ENCODE measurements at regions not wholly inside any gene's neighbourhood (a gene's known extent, or its start where the extent isn't known, plus 50 kb on each side); places are given as distances from the start of the nearest gene placed in this dataset.
A peak's percentile ranks its signal among the peaks of the same experiment; 100 is the strongest.
"Not testable (repeated sequence)": the region's sequence is repeated elsewhere in the genome, so short reads cannot be mapped to it uniquely, and the experiment has no call there.

DNA sequence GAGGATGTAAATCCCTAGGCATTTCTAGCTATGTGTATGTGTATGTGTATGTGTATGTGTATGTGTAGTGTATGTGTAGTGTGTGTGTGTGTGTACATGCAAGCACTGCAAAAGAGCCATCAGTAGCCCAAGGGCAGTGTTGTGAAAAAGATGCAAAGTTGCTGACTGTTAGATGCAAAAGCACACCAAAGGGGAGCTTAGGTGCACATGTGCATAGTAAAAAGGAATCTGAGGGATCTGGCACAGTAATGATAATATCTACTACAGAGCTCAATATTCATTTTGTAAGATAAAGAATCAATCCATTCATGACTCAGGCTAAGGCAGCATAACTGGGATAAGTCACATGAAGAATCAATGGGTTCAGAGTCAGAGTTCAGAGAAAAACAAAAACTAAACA lies 80.2 kb downstream of the TMEM47 start:
- no peak for DNase-seq

DNA sequence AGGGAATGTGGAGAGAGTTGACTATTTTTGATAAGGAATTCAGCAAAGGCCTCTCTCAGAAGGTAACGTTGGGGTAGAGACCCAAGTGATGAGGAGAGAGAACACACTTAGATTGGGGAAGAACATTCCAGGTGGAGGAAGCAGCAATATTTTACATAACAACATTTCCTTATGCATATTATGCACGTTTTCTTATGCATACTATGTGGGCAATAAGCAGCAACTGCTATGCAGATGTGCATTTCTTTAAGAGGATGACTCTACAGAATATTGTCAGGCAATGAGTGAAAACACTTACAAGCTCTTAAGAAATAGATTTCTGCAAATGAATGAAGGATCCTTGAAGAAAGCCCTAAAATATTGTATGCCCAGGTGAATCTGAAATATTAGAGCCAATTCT lies 91.1 kb downstream of the TMEM47 start:
- DNase-seq, result no peak

DNA sequence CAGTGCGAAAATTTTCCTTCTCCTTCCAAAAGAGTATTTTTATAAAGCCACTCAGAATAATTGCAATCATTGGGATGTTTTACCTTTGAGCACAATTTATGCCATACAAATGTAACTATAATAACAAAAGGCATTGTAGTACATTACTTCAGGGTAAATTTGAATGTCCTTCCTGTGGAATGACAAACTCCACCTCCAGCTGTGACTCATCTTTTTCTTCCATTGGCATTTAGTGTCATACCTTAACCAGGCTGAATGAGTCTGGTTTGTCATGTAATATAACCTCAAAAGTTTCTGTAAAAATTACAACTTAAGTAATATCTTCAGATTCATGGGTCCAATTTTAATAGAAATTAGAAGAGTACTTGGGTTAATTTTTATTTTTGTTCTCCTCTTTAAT lies 93.3 kb downstream of the TMEM47 start:
- no peak for DNase-seq

DNA sequence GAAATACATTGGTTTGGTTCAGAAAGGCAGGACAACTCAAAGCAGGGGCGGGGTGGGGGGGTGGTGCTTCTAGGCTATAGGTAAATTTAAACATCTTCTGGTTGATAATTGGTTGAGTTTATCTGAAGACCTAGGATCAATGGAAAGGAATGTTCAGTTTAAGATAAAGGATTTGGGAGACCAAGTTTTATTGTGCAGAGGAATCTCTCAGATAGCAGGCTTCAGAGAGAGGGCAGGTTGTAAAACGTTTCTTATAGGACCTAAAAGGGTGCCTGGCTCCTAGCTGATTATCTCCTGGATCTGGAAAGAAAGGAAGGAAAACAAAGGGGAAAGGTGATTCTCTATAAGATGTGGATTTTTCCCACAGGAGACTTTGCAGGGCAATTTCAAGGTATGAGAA lies 94.0 kb downstream of the TMEM47 start:
- DNase-seq, result no peak

DNA sequence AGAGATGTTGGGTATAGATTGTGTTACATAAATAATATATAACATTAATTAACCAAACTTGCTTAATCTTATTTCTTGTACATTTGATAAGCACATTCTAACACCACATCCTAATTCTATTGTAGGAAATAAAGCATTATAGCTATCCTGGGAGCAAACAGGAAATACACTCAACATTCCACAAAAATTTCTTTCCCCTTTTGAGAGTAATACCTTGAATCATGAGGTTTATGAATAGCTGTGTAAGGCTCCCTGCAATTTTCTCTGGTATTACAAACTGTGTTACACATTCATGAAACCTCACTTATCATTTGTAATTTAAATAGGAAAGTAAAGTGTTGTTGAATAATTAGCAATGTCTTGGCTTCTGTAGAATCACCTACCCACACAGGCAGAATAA lies 95.1 kb downstream of the TMEM47 start:
- no peak for DNase-seq

DNA sequence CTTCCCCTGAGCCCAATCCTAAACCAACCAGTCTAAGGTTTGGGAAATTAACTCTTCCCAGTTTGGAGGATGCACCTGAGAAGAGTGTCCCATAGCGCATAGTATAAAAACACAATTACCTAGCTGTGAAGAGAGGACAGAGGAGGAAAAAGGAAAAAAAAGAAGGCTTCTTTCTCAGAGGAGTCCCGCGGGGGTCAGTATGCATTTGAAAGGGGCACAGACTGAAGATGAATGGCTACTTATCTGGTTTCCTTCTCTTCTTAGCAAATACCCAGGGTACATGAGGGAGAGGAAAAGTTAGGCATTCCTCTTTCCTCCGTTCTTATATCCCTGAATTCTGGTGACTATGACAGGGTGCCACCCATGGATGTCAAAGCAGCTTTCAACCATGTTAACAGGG lies 96.9 kb downstream of the TMEM47 start:
- DNase-seq, result no peak

DNA sequence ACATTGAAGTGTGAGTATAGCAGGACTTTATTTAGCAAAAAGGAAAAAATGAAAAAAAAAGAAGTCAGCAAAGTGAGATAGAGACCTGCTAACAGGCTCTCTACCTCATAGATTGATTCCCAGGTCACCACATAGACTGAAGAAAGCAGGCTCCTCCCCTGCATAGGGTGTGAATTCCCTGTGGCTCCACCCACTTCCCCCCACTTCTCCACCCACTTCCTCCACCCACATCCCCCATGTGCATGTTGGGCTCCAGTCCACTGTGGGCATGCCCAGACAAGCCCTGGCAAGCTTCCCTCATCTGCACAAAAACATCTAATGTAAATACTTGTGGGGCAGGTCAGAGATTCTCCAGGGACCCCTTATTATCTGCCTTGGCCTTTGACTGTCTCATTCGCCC lies 97.8 kb downstream of the TMEM47 start:
- peak; percentile 21 for DNase-seq

DNA sequence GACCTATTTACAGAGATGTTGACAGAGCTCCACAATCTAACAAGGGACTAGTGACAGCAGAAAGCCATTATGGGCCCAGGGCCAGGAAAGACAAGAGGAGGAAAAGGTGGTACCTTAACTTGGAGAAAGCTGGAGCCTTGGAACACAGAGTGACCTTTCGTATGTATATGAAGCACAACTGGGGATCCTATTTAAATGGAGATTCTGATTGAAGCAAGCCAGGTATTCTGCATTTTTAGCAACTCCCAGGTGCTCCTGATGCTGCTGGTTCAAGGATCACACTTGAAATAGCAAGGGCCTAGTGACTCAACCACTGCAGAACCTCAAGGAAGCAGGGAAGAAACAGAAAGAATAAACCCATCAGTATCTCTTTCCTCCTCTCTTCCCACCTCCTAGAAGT lies 99.4 kb downstream of the TMEM47 start:
- DNase-seq, result no peak

DNA sequence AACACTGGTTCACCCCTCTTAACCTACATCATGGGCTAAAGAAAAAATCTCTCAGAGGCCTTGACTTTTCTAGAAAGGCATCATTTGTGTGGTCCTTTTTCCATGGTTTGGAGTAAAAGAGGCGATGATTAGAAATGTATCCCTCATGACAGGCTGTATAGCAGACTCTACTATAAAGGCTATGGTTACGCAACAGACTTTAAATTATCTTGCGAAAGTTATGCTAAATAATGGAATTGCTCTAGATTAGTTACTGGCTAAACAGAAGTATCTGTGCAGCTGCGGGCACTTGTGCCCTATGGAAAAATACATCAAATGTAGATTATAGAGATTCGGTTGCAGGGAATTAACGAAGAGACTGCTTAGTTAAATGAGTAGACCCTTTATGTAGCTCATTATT lies 101.6 kb downstream of the TMEM47 start:
- no peak for DNase-seq

DNA sequence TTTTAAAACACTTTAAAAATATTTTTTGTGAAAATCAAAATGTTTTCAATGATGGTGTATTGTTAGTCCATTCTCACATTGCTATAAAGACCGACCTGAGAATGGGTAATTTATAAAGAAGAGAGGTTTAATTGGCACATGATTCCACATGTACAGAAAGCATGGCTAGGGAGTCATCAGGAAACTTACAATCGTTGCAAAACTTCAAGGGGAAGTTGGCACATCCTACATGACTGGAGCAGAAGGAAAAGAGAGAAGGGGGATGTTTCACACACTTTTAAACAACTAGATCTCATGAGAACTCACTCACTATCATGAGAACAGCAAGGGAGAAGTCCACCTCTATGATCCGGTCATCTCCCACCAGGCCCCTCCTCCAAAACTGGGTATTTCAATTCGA lies 110.7 kb downstream of the TMEM47 start:
- DNase-seq, result no peak

DNA sequence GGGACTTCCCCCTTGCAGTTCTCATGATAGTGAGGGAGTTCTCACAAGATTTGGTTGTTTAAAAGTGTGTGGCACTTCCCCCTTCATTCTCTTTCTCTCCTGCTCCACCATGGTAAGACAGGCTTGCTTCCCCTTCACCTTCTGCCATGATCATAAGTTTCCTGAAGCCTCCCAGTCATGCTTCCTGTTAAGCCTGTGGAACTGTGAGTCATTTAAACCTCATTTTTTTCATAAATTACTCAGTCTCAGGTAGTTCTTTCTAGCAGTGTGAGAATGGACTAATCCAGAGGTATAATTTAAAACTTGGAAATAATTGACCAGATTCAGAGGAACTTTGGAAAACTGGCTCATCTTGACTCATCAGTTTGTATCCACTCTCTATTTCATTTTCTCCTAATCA lies 129.0 kb downstream of the TMEM47 start:
- peak; percentile 0 for DNase-seq

DNA sequence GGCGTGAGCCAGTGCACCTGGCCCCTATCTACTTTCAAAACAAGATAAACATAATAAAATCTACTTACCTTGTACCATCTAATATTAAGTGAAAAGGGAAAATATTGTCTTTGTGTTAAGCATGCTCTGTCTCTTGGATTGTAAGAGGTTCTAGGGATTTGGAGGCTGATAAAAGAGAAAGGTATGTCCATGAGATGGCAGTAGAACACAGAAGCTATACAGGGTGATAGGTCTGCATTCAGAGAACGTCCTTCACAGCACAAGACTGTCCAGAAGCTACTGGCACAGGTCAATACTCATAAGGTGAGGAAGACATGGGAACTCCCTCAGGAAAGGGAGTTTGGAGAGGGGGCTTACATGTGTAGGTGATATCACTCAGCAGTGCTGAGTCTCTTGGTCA lies 135.5 kb downstream of the TMEM47 start:
- DNase-seq, result no peak

DNA sequence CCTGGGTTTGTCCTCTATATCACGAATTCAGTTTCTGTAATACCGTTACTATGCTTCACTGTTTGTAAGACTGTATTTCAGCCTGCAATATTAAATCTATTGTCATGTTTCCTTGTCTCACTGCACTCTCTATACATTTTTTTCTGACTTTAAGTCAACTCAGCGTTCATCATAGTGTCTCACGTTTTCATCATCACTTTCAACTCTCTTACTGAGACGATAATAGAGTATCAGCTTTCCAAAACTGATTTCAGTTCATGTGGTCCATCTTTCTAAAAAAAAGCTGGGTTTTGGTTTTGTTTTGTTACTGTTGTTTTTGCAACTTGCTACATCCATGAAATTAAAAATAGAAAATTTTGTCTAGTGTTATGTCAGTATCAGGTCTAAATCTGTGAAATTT lies 147.7 kb downstream of the TMEM47 start:
- no peak for DNase-seq

DNA sequence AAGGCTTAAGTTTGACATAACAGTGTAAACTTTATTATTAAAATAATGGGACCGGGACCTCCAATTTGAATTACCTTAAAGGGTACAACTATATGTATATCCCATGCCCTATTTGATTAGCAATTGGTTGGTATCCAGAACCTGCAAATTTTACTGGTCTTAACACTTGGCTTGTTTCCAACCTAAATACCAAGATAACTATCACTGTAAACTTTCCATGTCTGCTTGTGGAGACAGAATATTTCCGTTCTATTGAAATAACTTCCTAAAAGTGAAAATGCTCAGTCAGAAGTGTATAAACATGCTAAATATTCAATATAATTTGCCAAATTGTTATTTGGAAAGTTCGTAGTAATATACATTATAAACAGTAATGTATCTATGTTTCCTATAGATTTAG lies 154.0 kb downstream of the TMEM47 start:
- DNase-seq, result no peak

DNA sequence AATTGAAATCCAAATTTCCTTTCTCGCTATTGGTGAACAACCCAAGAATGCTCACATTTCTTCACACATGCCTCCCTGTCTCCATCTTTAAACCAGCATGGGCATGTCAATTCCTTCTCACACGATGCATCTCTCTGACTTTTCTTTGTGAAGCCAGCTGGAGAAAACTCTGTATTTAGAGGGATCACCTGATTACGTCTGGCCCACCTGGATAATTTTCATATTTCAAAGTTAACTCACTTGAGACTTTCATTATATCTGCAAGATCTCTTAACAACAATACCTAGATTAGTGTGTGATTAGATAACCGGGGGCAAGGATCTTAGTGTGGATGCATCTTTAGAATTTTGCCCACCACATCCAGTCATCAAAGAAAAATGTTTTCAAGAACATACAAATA lies 164.0 kb downstream of the TMEM47 start:
- no peak for DNase-seq

DNA sequence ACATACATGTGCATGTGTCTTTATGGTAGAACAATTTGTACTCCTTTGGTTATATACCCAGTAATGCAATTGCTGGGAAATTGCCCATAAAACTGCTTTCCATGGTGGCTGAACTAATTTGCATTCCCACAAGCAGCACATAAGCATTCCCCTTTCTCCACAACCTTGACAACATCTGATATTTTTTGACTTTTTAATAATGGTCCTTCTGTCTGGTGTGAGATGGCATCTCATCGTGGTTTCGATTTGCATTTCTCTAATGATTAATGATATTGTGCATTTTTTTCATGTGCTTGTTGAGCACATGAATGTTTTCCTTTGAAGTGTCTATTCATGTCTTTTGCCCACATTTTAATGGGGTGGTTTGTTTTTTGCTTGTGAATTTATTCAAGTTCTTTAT lies 166.0 kb downstream of the TMEM47 start:
- DNase-seq, result no peak

DNA sequence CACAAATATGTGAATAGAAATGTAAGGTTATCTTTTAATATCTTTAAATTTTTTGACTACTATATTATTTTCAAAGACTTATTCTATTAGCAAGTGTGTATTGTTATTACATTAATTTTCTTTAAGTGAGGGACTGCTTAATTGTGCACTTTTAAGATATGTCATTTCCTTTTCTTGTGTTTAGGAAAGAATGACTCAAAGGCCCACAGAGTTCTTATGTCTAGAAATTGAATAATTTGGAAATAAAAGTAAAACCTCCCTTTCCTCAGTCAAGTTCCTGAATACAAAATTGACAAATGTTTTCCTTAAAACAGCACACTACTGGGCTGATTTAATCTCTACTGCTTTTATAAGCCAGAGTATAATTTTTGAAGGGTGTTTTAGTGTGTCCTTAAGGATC lies 169.7 kb downstream of the TMEM47 start:
- no peak for DNase-seq

DNA sequence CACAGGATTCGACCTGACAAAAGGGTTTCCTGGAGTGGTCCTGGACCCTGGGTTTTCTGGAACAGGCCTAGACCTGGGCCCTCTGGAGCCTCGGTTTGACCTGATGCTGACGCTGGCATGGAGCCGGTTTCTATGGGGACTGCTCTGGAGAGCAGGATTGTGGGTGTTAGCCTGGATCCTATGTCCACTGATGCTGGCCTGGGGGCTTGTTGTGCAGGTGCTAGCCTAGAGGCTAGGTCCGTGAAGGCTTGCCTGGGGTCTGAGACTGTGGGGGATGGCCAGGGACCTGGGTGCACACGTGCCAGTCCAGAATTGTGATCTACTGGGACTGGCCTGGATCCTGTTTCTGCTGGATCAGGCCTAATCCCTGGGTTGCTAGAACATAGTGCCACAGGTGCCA lies 173.1 kb downstream of the TMEM47 start:
- DNase-seq, result no peak

DNA sequence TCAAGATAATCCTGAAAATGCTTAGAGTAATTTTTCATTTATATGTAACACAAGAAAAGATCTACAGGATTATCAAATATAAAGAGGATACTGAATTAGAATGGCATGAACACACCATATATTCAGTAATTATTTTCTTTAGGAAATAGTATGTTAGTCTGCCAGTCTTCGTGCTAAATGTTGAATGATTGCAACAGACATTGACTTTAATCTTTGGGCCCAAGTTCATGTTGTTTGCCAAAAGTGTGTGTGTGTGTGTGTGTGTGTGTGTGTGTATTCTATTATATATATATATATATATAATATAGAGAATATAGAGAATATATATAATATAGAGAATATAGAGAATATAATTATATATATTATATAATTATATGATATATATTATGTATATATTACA lies 186.6 kb downstream of the TMEM47 start:
- no peak for DNase-seq

DNA sequence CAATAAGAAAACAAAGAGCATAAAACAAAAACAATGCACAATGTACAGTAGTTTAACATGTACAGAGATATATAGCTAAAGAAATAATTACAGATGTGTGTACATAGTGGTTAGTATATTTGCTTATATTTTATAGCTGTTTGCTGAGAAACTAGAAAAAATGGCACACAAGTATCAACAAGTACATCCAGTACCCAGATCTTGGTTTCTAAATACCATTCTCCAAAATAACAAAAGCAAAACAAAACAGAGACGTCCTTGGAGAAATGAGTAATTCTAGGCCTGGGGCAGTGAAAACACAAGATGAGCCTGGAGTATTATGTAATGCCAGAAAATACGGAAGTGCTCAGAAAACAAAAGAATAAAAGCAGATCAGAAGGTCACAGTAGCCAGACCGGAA lies 189.6 kb downstream of the TMEM47 start:
- DNase-seq, result no peak

DNA sequence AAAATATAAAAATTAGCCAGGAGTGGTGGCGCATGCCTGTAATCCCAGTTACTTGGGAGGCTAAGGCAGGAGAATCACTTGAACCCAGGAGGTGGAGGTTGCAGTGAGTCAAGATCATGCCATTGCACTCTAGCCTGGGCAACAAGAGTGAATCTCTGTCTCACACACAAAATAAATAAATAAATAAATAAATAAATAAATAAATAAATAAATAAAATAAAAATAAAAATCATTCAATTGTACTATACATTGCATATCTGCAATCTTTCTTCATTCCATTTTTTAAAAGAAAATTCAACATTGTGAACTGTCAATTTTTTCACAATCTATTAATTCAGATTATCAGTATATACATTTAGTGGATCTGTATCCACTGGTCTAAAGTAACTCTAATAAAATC lies 193.9 kb downstream of the TMEM47 start:
- not testable (repeated sequence) for DNase-seq

DNA sequence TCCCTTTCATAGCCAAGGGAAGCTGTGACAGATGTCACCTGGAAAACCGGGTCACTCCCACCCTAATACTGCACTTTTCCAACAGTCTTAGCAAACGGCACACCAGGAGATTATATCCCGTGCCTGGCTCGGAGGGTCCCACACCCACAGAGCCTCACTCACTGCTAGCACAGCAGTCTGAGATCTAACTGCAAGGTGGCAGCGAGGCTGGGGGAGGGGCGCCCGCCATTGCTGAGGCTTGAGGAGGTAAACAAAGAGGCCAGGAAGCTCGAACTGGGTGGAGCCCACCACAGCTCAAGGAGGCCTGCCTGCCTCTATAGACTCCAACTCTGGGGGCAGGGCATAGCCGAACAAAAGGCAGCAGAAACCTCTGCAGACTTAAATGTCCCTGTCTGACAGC lies 199.2 kb downstream of the TMEM47 start:
- not testable (repeated sequence) for DNase-seq

DNA sequence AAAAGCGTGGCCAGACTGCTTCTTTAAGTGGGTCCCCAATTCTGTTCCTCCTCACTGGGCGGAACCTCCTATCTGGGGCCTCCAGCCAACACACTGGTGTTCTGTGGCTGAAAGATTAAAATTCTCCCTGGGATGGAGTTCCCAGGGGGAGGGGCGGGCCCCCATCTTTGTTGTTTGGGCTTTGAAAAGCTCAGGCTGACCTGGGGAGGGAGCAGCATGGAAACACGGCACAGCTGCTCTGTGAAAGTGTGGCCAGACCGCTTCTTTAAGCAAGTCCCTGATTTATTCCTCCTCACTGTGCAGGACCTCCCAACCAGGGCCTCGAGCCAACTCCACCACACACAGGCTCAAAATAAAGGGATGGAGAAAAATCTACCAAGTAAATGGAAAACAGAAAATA lies 219.5 kb downstream of the TMEM47 start:
- no peak for DNase-seq

DNA sequence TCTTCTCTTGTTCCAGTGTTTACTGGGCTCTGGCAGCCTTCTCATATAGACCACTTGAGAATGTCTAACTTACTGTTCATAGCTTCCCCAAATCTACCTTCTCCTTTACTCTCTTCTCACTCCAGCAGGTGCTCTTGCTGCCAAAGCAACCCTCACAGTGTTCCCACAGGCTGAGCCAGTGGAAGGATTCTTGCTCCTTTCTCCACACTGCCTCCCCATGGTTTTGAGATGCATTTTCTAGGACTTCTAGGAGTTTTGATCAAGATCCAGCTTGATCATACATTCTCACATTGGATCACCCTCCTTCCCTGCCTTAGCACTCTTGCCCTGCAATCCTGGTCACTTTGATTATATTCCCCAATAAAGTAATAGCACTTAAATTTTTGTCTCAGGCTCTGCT lies 230.8 kb downstream of the TMEM47 start:
- DNase-seq, result no peak

DNA sequence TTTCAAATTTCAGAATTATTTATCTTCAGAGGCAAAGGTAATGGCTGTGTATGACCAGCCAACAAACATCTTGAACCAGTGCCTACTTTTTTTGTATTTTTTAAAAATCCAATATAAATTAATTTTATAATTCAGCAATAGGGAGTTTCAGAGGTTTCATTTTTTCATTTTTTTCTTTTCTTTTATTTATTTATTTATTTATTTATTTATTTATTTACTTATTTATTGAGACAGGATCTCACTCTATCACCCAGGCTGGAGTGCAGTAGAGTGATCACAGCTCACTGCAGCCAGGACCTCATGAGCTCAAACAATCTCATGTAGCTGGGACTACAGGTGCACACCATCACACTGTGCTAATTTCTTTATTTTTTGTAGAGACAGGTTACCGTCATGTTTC lies 250.5 kb downstream of the TMEM47 start:
- no peak for DNase-seq

DNA sequence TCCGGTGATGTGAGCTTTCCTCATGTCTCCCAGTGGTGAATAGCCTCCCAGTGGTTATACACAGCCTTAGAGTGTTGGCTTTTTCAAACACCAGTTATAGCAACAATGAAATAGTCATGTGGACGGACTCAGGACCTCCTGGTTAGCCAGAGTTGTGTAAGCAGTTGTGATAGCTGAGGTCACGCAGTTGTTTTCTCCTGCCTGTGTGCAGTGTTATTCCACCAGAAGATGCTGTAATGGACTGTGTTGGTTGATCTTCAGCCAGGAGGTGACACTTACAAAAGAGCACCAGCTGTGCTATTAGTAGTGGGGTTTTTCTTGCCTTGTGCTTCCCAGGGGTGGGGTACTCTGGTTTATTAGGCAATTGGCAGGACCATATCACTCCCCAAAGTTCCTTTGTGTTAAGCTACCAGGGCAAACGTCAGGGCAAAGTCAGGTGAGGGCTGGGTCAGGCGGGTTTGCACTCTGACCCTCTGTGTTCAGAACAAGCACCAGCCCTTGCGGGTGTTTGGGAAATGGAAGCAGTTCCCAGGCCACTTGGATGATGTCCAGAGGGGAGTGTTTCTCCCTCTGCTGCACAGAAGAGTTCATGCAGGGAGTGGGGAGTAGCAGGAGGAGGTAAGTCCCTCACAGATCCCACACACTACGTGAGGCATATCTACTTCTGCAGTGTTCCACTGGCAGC lies 252.6 kb downstream of the TMEM47 start:
- no peak for DNase-seq

All from activated CD4-positive, alpha-beta T cell treated with anti-CD3 and anti-CD28 coated beads, Interleukin-10, Interleukin-2, amounts not matched to agents 100 ng/mL and 50 ng/mL, durations not matched to agents 16 hours and 8 hours (primary cell).